Endodermal cell (in vitro differentiated cells): ENCODE measurements at regions not wholly inside any gene's neighbourhood (a gene's known extent, or its start where the extent isn't known, plus 50 kb on each side); places are given as distances from the start of the nearest gene placed in this dataset.

Experiments
- DNase-seq: peaks from one replicate; pipeline ENCODE4 v3.0.0-alpha.2; 2017
- H3K27ac ChIP-seq: 2 replicates; pipeline ENCODE4 v1.5.1; 2013; ENCODE audit warnings: mild to moderate bottlenecking, low read depth, low read length, moderate library complexity
- H3K27me3 ChIP-seq: 2 replicates; pipeline ENCODE4 v1.6.1; 2013; ENCODE audit warnings: mild to moderate bottlenecking, low read length, moderate library complexity; ENCODE audit not compliant: insufficient read depth, control insufficient read depth, poor library complexity, severe bottlenecking
- H3K36me3 ChIP-seq: 2 replicates; pipeline ENCODE4 v1.7.0; 2013; ENCODE audit warnings: mild to moderate bottlenecking, low read length, moderate library complexity; ENCODE audit not compliant: control insufficient read depth, insufficient read depth
- H3K4me1 ChIP-seq: one replicate; pipeline ENCODE4 v1.7.0; 2013; ENCODE audit warnings: low read length; ENCODE audit not compliant: control insufficient read depth, insufficient read depth
- H3K4me3 ChIP-seq: 2 replicates; pipeline ENCODE4 v1.5.1; 2013; ENCODE audit warnings: mild to moderate bottlenecking, low read length, moderate library complexity
- H3K9ac ChIP-seq: 2 replicates; pipeline ENCODE4 v1.6.1; 2013; ENCODE audit warnings: mild to moderate bottlenecking, low read length, moderate library complexity; ENCODE audit not compliant: poor library complexity, severe bottlenecking; ENCODE audit errors: extremely low read depth
- H3K9me3 ChIP-seq: 2 replicates; pipeline ENCODE4 v1.6.1; 2013; ENCODE audit warnings: mild to moderate bottlenecking, low read length, moderate library complexity; ENCODE audit not compliant: control insufficient read depth
- H3K27ac Mint-ChIP-seq: 2 replicates; pipeline ENCODE4 v1.8.0; 2020; ENCODE audit warnings: mixed read lengths
- H3K27me3 Mint-ChIP-seq: 2 replicates; pipeline ENCODE4 v1.8.0; 2021; ENCODE audit warnings: mild to moderate bottlenecking, mixed read lengths; ENCODE audit not compliant: insufficient read depth
- H3K36me3 Mint-ChIP-seq: 2 replicates; pipeline ENCODE4 v1.8.0; 2020; ENCODE audit warnings: low read depth, mixed read lengths
- H3K4me1 Mint-ChIP-seq: 2 replicates; pipeline ENCODE4 v1.8.0; 2020; ENCODE audit warnings: mixed read lengths
- H3K4me3 Mint-ChIP-seq: 2 replicates; pipeline ENCODE4 v1.8.0; 2020; ENCODE audit warnings: mild to moderate bottlenecking, moderate library complexity, mixed read lengths
- H3K9me3 Mint-ChIP-seq: 2 replicates; pipeline ENCODE4 v1.8.0; 2020; ENCODE audit warnings: mild to moderate bottlenecking, mixed read lengths
- WGBS, 2 experiments: methylation state at CpG; one replicate each; pipeline versions ENCODE4 v1.1.5 to v1.1.7; 2013; ENCODE audit warnings: missing lambda C conversion rate in 2 of 2, mixed read lengths in 1 of 2; ENCODE audit not compliant: insufficient coverage in 1 of 2, insufficient read length in 1 of 2; 5-methylcytosine and 5-hydroxymethylcytosine counted together
- TF ChIP-seq, protein P1 (sequence below): fragments of 200-600 bp; sonication (generic); conservative IDR thresholded peaks from 2 replicates; pipeline ENCODE4 v1.5.0; 2021; ENCODE audit warnings: antibody characterized with exemption, mild to moderate bottlenecking

DNA sequence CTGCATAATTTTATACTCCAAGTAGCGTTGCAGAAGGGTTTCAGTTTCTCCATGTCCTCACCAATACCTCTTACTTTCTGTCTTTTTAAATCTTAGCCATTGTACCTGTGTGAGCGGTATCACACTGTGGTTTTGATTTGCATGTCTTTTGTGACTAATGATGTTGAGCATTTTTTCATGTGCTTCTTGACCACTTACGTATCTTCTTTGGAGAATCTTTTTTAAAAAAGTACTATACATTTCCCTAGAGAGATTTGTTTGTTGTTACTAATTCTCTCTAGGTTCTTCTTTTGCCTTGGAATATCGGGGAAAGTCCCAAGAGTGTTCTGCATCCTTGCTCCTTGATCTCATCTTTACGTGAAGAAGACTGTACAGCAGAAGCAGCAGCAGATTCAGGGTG lies 81.8 kb upstream of the WARS2 start:
- 84 to 95% methylated on average over 2 to 4 of the region's 5 CpGs for WGBS, 2 experiments
- no peak for DNase-seq
- H3K27me3 Mint-ChIP-seq: peaks cover 3% of the 10 kb centered on the region
- H3K4me1 Mint-ChIP-seq: peaks cover 2% of the 10 kb centered on the region
- H3K4me3 Mint-ChIP-seq: no peak overlapping the region
- no peak overlapping the region for H3K9ac ChIP-seq
- no peaks in the 10 kb centered on the region for H3K36me3 Mint-ChIP-seq
- H3K9me3 ChIP-seq: no peaks in the 10 kb centered on the region
- TF ChIP-seq, protein P1, sequence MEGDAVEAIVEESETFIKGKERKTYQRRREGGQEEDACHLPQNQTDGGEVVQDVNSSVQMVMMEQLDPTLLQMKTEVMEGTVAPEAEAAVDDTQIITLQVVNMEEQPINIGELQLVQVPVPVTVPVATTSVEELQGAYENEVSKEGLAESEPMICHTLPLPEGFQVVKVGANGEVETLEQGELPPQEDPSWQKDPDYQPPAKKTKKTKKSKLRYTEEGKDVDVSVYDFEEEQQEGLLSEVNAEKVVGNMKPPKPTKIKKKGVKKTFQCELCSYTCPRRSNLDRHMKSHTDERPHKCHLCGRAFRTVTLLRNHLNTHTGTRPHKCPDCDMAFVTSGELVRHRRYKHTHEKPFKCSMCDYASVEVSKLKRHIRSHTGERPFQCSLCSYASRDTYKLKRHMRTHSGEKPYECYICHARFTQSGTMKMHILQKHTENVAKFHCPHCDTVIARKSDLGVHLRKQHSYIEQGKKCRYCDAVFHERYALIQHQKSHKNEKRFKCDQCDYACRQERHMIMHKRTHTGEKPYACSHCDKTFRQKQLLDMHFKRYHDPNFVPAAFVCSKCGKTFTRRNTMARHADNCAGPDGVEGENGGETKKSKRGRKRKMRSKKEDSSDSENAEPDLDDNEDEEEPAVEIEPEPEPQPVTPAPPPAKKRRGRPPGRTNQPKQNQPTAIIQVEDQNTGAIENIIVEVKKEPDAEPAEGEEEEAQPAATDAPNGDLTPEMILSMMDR: no peak
- H3K4me1 ChIP-seq: peaks cover 6% of the 10 kb centered on the region
- no peaks in the 10 kb centered on the region for H3K27me3 ChIP-seq
- no peak overlapping the region for H3K4me3 ChIP-seq
- H3K27ac ChIP-seq: no peak overlapping the region
- no peaks in the 10 kb centered on the region for H3K9me3 Mint-ChIP-seq
- no peak overlapping the region for H3K27ac Mint-ChIP-seq
- H3K36me3 ChIP-seq: no peaks in the 10 kb centered on the region

DNA sequence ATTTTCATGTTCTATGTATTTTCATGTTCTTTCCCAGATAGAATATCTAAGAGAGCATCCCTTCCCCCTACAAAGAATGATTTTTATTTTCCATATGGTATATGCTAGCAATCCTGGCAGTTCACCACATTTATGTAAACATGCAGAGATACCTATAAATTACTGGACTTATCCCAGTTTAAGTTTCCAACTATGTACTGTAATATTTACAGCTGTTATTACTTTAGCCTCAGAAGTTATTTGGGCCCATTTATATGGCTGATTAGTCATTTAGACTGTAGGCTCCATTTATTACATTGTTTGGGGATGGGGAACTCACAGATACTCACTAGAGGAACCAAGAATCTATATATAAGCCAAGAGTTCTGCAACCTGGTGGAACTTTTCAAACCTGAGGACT lies 84.8 kb upstream of the WARS2 start:
- TF ChIP-seq, protein P1: no peak
- Histone ChIP-seq H3K27ac (no peak overlapping the region), H3K36me3 (no peaks in the 10 kb centered on the region), H3K4me1 (peaks cover 13% of the 10 kb centered on the region), H3K9ac (no peak overlapping the region), H3K9me3 (no peaks in the 10 kb centered on the region), H3K27me3 (no peaks in the 10 kb centered on the region), H3K4me3 (no peak overlapping the region)
- Mint-ChIP-seq H3K9me3 (no peaks in the 10 kb centered on the region), H3K4me1 (peaks cover 15% of the 10 kb centered on the region), H3K36me3 (no peaks in the 10 kb centered on the region), H3K27me3 (peaks cover 2% of the 10 kb centered on the region), H3K27ac (no peak overlapping the region), H3K4me3 (no peak overlapping the region)
- DNase-seq: no peak

DNA sequence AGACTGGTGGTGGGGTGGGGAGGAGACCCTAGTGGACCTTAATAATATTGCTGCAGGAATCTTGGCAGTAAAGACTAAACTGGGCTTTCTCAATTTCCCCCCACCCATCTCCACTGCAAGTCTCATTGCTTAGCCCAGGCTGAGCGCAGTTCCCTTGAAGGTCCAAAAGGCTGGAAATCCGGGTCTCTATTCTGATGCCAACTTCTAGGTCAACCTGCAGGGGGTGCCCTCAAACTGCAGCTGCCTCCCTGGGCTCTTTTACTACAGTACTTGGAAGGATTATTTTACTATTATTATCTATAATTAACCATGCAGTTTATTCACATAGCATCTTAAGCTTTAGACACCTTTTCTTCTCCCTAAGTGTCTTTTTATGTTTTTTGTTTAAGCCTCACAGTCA lies 85.4 kb upstream of the WARS2 start:
- Mint-ChIP-seq H3K4me1 (peaks cover 15% of the 10 kb centered on the region), H3K27ac (no peak overlapping the region), H3K9me3 (no peaks in the 10 kb centered on the region), H3K4me3 (no peak overlapping the region), H3K27me3 (no peaks in the 10 kb centered on the region), H3K36me3 (no peaks in the 10 kb centered on the region)
- Histone ChIP-seq H3K4me1 (peaks cover 13% of the 10 kb centered on the region), H3K9ac (no peak overlapping the region), H3K9me3 (no peaks in the 10 kb centered on the region), H3K27me3 (no peaks in the 10 kb centered on the region), H3K4me3 (no peak overlapping the region), H3K27ac (no peak overlapping the region), H3K36me3 (no peaks in the 10 kb centered on the region)
- 88% methylated on average over 2 of the region's 2 CpGs; no CpG with 5 or more reads in 1 of the 2 experiments for WGBS, 2 experiments
- peak; percentile 63 for DNase-seq
- TF ChIP-seq, protein P1: peak; percentile 75
